ENCODE measurements at regions not wholly inside any gene's neighbourhood (a gene's known extent, or its start where the extent isn't known, plus 50 kb on each side); places are given as distances from the start of the nearest gene placed in this dataset.

DNA sequence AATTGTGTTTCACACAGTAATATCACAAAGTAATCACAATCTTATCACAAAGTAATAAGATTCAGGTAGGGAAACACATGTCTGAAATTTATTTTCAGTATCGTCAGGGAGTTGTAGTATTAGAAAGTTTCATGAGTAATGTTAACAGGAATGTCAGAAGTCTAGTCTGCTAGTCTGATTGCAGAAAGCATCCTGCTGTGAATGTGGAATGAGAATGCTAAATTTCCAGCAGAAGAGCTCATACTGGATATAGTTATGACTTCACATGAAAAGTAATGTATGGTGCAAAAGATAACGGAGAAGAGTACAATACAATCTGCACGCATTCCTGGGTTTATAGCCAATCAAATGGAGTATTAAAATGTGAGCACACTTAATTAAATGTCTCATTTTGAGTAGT, 494.7 kb upstream of the SETBP1 start:
- Mint-ChIP-seq H3K36me3 (no peaks in the 10 kb centered on the region), H3K4me3 (no peak overlapping the region), H3K27me3 (no peaks in the 10 kb centered on the region), H3K9me3 (no peaks in the 10 kb centered on the region), H3K27ac (no peak overlapping the region), H3K4me1 (no peaks in the 10 kb centered on the region)
- no peak for DNase-seq

GRCh38 chr18:44187090-44187489, 493.6 kb upstream of the SETBP1 start:
- Mint-ChIP-seq H3K9me3 (no peaks in the 10 kb centered on the region), H3K4me1 (no peaks in the 10 kb centered on the region), H3K36me3 (no peaks in the 10 kb centered on the region), H3K27ac (no peak overlapping the region), H3K4me3 (no peak overlapping the region), H3K27me3 (no peaks in the 10 kb centered on the region)
- DNase-seq: no peak

DNA sequence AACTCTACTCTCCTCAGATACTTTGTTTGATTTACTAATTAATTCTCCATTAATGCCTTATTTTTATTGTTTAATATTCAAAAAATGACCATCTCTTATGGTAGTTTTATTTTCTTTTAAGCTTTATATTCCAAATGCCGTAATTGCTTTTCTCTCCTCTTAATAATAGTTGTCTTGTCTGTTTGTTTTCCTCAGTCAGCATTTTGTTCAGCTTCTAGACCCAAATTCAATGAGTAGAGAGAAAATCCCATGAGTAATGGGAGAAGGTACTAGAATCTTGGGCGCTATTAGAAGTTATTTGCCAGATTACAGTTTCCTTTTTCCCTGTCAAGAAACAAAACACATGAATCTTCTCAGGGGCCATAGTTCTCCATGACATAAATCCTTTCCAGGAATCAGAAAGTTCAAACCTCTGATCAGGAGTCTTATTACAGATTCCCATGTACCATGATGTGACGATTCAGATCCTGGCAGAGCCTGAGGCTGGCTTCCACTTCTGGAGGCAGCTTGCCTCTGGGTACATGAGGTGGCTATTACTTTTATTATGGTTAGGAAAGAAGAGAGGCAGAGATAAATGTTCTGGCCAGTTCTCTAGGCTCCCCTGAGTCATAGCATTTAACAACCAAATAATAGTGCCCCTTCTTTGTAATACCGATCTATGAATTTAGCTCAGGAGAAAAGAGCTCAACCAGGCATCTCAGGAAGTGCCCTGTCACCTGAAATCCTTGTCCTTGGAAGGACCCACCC, 485.1 kb upstream of the SETBP1 start:
- H3K27me3 Mint-ChIP-seq: peaks cover 3% of the 10 kb centered on the region
- no peak for DNase-seq
- H3K4me3 Mint-ChIP-seq: no peak overlapping the region
- H3K36me3 Mint-ChIP-seq: no peaks in the 10 kb centered on the region
- H3K27ac Mint-ChIP-seq: no peak overlapping the region
- H3K9me3 Mint-ChIP-seq: no peaks in the 10 kb centered on the region
- no peaks in the 10 kb centered on the region for H3K4me1 Mint-ChIP-seq

DNA sequence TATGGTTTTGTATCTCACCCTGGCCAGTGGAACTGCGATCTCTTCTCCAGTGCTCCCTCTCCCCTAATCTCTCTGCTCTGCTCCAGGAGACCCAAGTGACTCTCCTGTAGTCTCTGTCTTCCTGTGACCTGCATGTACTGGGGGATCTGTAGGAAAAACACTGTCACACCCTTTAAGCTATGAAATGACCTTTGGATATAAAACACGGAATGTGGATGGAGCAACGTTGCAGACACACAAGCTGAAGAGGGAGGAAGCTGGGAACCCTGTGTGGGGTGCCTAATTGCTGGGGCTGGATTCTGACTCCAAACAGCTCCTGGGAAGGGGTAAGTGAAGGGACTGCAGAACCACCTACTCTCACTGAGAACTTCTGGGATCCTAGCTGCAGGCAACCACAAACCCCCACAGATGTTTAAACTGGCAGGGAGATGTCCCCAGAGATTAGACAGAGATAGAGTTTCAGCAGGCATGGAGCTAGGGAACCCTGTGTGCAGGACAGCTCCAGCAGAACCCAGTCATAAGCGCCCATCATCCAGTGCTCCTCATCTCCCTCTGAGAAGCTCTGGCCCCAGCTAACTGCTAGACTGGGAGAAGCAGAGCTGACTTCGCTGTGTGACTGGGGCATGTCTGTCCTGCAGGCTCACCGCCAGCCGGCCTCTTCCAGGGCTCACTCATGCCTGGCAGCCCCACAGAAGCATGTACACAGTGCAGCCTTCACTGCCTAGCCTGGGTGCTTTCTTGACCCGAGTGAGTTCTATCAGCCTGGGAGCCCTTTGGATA, 482.7 kb upstream of the SETBP1 start:
- DNase-seq: no peak
- no peak overlapping the region for H3K4me3 Mint-ChIP-seq
- no peak overlapping the region for H3K27ac Mint-ChIP-seq
- H3K27me3 Mint-ChIP-seq: peaks cover 3% of the 10 kb centered on the region
- H3K36me3 Mint-ChIP-seq: no peaks in the 10 kb centered on the region
- H3K4me1 Mint-ChIP-seq: no peaks in the 10 kb centered on the region
- H3K9me3 Mint-ChIP-seq: no peaks in the 10 kb centered on the region

GRCh38 chr18:44198612-44199284, 481.9 kb upstream of the SETBP1 start:
- H3K4me3 Mint-ChIP-seq: no peak overlapping the region
- no peak overlapping the region for H3K27ac Mint-ChIP-seq
- no peaks in the 10 kb centered on the region for H3K36me3 Mint-ChIP-seq
- peaks cover 2% of the 10 kb centered on the region for H3K9me3 Mint-ChIP-seq
- no peaks in the 10 kb centered on the region for H3K4me1 Mint-ChIP-seq
- DNase-seq: no peak
- H3K27me3 Mint-ChIP-seq: peaks cover 3% of the 10 kb centered on the region

GRCh38 chr18:44213293-44213692, 467.4 kb upstream of the SETBP1 start:
- no peak for DNase-seq
- H3K36me3 Mint-ChIP-seq: no peaks in the 10 kb centered on the region
- H3K27ac Mint-ChIP-seq: no peak overlapping the region
- no peak overlapping the region for H3K4me3 Mint-ChIP-seq
- H3K9me3 Mint-ChIP-seq: no peaks in the 10 kb centered on the region
- no peaks in the 10 kb centered on the region for H3K27me3 Mint-ChIP-seq
- no peaks in the 10 kb centered on the region for H3K4me1 Mint-ChIP-seq

- no peaks in the 10 kb centered on the region for H3K4me1 Mint-ChIP-seq
- no peaks in the 10 kb centered on the region for H3K36me3 Mint-ChIP-seq
- H3K27me3 Mint-ChIP-seq: no peaks in the 10 kb centered on the region
- no peak overlapping the region for H3K4me3 Mint-ChIP-seq
- H3K27ac Mint-ChIP-seq: no peak overlapping the region
- no peaks in the 10 kb centered on the region for H3K9me3 Mint-ChIP-seq
- DNase-seq: no peak
Measured at GRCh38 chr18:44214396-44214795, 466.3 kb upstream of the SETBP1 start.

DNA sequence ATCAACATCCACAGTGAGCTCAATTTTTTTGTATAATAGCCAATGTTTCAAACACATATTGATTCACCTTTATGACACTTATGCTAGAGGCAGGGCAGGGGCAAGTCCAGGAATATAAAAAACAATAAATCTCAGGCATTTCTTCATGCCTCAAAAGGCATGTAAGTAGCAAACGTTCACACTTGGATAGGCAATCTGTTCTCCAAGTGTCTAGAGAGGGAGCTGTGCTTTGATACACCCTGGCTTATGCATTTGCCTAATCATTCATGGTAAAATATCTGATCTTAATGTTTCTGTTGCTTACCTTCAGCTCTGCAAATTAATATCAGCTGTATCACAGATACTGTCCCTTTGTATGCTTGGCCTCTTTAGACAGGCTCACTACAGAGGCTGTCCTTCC, 464.5 kb upstream of the SETBP1 start:
- H3K4me1 Mint-ChIP-seq: no peaks in the 10 kb centered on the region
- no peak overlapping the region for H3K27ac Mint-ChIP-seq
- H3K4me3 Mint-ChIP-seq: no peak overlapping the region
- H3K27me3 Mint-ChIP-seq: no peaks in the 10 kb centered on the region
- no peaks in the 10 kb centered on the region for H3K9me3 Mint-ChIP-seq
- DNase-seq: no peak
- no peaks in the 10 kb centered on the region for H3K36me3 Mint-ChIP-seq

DNA sequence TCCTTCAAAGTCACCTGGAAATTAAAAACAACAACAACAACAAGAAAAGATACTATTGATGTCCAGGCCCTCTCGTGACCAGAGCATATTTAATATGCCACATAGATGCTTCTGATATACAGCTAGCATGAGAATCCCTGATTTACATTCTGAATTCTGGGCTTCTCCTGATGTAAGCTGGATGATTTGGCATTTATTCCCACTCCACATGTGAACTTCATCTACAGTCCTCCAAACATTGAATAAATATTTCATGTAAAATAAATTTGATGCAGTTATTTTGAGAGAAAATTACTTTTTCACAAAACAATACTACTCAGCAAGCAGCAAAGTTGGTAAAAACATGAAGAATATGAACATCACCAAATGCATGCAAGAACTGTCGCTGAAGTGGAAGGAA, 453.2 kb upstream of the SETBP1 start:
- no peak for DNase-seq
- Mint-ChIP-seq H3K36me3 (no peaks in the 10 kb centered on the region), H3K9me3 (no peaks in the 10 kb centered on the region), H3K27me3 (no peaks in the 10 kb centered on the region), H3K4me3 (no peak overlapping the region), H3K27ac (no peak overlapping the region), H3K4me1 (no peaks in the 10 kb centered on the region)

DNA sequence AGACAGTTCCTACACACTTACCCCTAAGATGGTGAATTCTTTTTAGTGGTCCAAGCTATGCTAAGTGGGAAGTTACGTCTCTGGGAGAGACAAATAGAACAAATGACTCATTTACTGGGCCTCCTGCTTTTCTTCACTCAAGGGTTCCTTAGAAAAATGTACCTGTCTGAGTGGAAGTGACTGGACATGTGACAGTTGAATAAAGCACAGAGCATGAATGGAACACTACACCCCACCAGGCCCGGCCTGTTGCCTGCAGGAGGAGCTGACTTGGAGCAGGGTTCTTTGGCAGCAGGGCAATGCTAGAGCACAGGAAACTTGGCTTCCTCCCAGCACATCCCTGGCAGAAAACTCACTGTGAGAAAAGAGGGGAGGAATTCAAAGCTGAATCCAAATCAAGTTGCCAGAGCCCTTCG, 451.0 kb upstream of the SETBP1 start:
- H3K27ac Mint-ChIP-seq: no peak overlapping the region
- H3K27me3 Mint-ChIP-seq: no peaks in the 10 kb centered on the region
- no peaks in the 10 kb centered on the region for H3K4me1 Mint-ChIP-seq
- H3K9me3 Mint-ChIP-seq: no peaks in the 10 kb centered on the region
- DNase-seq: no peak
- no peaks in the 10 kb centered on the region for H3K36me3 Mint-ChIP-seq
- no peak overlapping the region for H3K4me3 Mint-ChIP-seq

DNA sequence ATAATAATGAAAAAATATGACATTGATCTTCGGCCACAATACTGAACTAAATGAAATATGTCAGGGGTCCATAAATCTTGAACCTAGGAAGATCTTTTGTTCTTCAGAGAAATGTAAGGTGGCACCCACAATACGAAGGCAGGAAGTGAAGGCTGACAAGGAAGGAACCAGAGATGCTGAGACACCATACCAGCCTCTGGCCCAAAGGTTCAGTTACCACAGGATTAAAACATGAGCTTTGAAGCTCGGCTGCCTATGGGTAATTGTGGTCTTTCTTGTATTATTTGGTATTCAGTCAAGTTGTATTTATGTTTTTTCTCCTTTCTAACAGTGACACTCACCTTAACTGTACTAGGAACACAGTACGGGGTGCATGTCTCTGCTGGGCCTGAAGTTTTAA, 448.8 kb upstream of the SETBP1 start:
- Mint-ChIP-seq H3K4me1 (no peaks in the 10 kb centered on the region), H3K9me3 (no peaks in the 10 kb centered on the region), H3K36me3 (no peaks in the 10 kb centered on the region), H3K27me3 (no peaks in the 10 kb centered on the region), H3K27ac (no peak overlapping the region), H3K4me3 (no peak overlapping the region)
- no peak for DNase-seq

GRCh38 chr18:44232500-44232899, 448.2 kb upstream of the SETBP1 start:
- Mint-ChIP-seq H3K9me3 (no peaks in the 10 kb centered on the region), H3K4me1 (no peaks in the 10 kb centered on the region), H3K4me3 (no peak overlapping the region), H3K36me3 (no peaks in the 10 kb centered on the region), H3K27me3 (no peaks in the 10 kb centered on the region), H3K27ac (no peak overlapping the region)
- DNase-seq: no peak

DNA sequence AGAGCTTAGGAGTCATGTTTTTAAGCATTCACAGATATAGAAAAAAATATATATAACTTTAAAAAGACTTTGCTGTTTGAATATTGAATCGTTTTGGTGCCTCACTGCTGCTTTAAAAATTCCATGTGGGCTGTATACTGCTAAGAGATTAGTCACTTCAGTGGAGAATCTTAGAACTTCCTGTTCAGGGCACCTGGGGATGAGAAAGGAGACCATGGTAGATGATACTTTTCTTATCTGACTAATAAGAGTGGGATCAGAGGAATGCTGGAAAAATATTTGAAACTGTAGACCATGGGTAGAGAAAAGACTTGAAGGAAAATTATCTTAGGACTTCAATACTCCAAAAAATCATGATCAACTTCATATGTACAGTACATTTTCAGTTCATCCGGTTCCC, 442.2 kb upstream of the SETBP1 start:
- H3K4me3 Mint-ChIP-seq: no peak overlapping the region
- no peaks in the 10 kb centered on the region for H3K27me3 Mint-ChIP-seq
- H3K27ac Mint-ChIP-seq: no peak overlapping the region
- no peak for DNase-seq
- no peaks in the 10 kb centered on the region for H3K9me3 Mint-ChIP-seq
- H3K36me3 Mint-ChIP-seq: no peaks in the 10 kb centered on the region
- no peaks in the 10 kb centered on the region for H3K4me1 Mint-ChIP-seq

DNA sequence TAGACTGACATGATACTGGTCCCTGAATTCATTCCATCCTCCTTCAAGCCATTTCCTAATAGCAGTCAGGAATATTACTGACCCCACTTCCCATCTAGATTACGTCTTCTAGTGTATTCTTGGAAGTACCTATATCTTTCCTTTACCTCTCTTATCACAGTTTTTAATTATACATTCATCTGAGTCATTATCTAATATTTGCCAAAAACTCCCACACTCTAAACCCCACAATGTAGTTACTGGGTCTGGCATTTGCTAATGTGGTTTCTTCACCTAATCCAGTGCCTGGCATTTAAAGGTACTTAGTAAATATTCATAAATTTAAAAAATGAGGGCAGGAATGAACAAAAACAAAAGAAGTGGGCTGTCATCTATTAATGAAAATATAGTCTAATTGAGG, 441.8 kb upstream of the SETBP1 start:
- H3K4me1 Mint-ChIP-seq: no peaks in the 10 kb centered on the region
- no peaks in the 10 kb centered on the region for H3K27me3 Mint-ChIP-seq
- H3K4me3 Mint-ChIP-seq: no peak overlapping the region
- no peaks in the 10 kb centered on the region for H3K36me3 Mint-ChIP-seq
- H3K9me3 Mint-ChIP-seq: no peaks in the 10 kb centered on the region
- H3K27ac Mint-ChIP-seq: no peak overlapping the region
- DNase-seq: no peak

DNA sequence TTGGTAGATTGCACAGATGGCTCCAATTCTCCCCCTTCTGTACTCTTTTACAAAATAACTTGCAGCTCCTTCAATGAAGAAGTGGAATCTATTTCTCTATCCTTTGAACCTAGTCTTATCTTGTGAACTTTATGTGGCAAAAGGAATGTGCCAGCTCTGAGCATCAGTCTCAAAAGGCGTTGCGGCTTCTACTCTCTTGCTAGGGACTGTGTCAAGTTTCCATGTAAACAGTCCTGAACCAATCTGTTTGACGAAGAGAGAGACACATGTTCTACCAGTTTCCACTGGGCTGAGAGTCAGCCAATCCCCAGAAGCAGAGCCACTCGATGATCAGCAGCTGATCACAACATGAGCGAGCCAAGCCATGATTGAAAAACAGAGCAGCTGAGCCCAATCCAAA, 439.7 kb upstream of the SETBP1 start:
- no peaks in the 10 kb centered on the region for H3K4me1 Mint-ChIP-seq
- no peak overlapping the region for H3K27ac Mint-ChIP-seq
- no peaks in the 10 kb centered on the region for H3K36me3 Mint-ChIP-seq
- no peaks in the 10 kb centered on the region for H3K9me3 Mint-ChIP-seq
- peaks cover 2% of the 10 kb centered on the region for H3K27me3 Mint-ChIP-seq
- no peak for DNase-seq
- H3K4me3 Mint-ChIP-seq: no peak overlapping the region
